ENCODE measurements at regions not wholly inside any gene's neighbourhood (a gene's known extent, or its start where the extent isn't known, plus 50 kb on each side); places are given as distances from the start of the nearest gene placed in this dataset.

GRCh38 chr5:133821311-133821741, 147.1 kb downstream of the C5orf15 start:
- H3K9me3 ChIP-seq (ENCODE audit: control insufficient read depth, low read depth, low read length): no peaks in the 10 kb centered on the region
- no peak overlapping the region for H3K23ac ChIP-seq (ENCODE audit: insufficient read length, low read depth, low read length)
- H3K14ac ChIP-seq (ENCODE audit: insufficient read depth, low read length): no peak overlapping the region
- H3K27me3 Mint-ChIP-seq (ENCODE audit: low read depth): peaks cover 22% of the 10 kb centered on the region
- no peaks in the 10 kb centered on the region for H3K36me3 Mint-ChIP-seq (ENCODE audit: insufficient read depth in 1 of 3, low read depth in 3 of 3)
- H4K8ac ChIP-seq (replicated peaks; ENCODE audit: insufficient read length, low read depth, low read length): no peak overlapping the region
- no peaks in the 10 kb centered on the region for H3K79me1 ChIP-seq (ENCODE audit: insufficient read depth, low read depth, low read length, poor library complexity, severe bottlenecking)
- no peak overlapping the region for H4K5ac ChIP-seq (ENCODE audit: insufficient read length, low read depth, low read length)
- no peak overlapping the region for H3K4me3 Mint-ChIP-seq
- no peak overlapping the region for H3K4ac ChIP-seq (ENCODE audit: low read depth, low read length)
- no peak overlapping the region for H3K56ac ChIP-seq (ENCODE audit: insufficient read length, low read depth, low read length)
- no peak overlapping the region for H2BK120ac ChIP-seq (ENCODE audit: low read depth, low read length, poor library complexity, severe bottlenecking)
- no peak overlapping the region for H3T11ph ChIP-seq (ENCODE audit: low read length)
- no peak overlapping the region for H3K4me2 ChIP-seq (ENCODE audit: insufficient read depth, insufficient read length, low read length)
- peaks cover under 1 to 1% of the 10 kb centered on the region in 2 experiments; a peak in 2 of 5 replicates for H3K9me3 Mint-ChIP-seq
- no peak overlapping the region for H4K91ac ChIP-seq (ENCODE audit: insufficient read length, low read depth, low read length)
- H3K79me2 ChIP-seq (ENCODE audit: insufficient read depth, low read length): no peaks in the 10 kb centered on the region
- H3K18ac ChIP-seq (ENCODE audit: insufficient read length, low read depth, low read length): no peak overlapping the region
- H3K9ac ChIP-seq (ENCODE audit: extremely low read depth, insufficient read length, low read length): no peak overlapping the region
- no peaks in the 10 kb centered on the region for H3K23me2 ChIP-seq (ENCODE audit: insufficient read length, low read depth, low read length, poor library complexity, severe bottlenecking)
- no peak overlapping the region for H2BK5ac ChIP-seq (ENCODE audit: insufficient read length, low read length)
- TF ChIP-seq, protein P1, sequence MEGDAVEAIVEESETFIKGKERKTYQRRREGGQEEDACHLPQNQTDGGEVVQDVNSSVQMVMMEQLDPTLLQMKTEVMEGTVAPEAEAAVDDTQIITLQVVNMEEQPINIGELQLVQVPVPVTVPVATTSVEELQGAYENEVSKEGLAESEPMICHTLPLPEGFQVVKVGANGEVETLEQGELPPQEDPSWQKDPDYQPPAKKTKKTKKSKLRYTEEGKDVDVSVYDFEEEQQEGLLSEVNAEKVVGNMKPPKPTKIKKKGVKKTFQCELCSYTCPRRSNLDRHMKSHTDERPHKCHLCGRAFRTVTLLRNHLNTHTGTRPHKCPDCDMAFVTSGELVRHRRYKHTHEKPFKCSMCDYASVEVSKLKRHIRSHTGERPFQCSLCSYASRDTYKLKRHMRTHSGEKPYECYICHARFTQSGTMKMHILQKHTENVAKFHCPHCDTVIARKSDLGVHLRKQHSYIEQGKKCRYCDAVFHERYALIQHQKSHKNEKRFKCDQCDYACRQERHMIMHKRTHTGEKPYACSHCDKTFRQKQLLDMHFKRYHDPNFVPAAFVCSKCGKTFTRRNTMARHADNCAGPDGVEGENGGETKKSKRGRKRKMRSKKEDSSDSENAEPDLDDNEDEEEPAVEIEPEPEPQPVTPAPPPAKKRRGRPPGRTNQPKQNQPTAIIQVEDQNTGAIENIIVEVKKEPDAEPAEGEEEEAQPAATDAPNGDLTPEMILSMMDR (conservative IDR thresholded peaks at IDR 0.05): no peak
- no peak overlapping the region for H2BK20ac ChIP-seq (ENCODE audit: low read depth, low read length, poor library complexity, severe bottlenecking)
- WGBS (ENCODE audit: extremely low coverage, insufficient read length, low lambda C conversion rate): no CpG with 5 or more reads among the region's 2 CpGs
- no peak overlapping the region for H2BK15ac ChIP-seq (ENCODE audit: low read depth, low read length)
- peak overlapping the region in 1 of 3 experiments; percentile 11; a peak in 1 of 7 replicates for H3K27ac Mint-ChIP-seq
- no peaks in the 10 kb centered on the region for H4K20me1 ChIP-seq (ENCODE audit: control insufficient read depth, insufficient read depth, insufficient read length)
- no peak overlapping the region for H2AFZ ChIP-seq (ENCODE audit: low read length)
- no peak overlapping the region for H2AK5ac ChIP-seq (ENCODE audit: insufficient read length, low read length)
- H3K4me1 Mint-ChIP-seq: peaks cover 5 to 7% of the 10 kb centered on the region in 2 experiments
- H3K4me1 ChIP-seq (ENCODE audit: insufficient read depth, low read length): no peaks in the 10 kb centered on the region
- DNase-seq: no peak
- H3K27me3 ChIP-seq (ENCODE audit: insufficient read depth, low read length): no peaks in the 10 kb centered on the region
- H2BK12ac ChIP-seq (ENCODE audit: insufficient read length, low read depth, low read length): no peak overlapping the region
- H3K27ac ChIP-seq (ENCODE audit: insufficient read length, low read depth, low read length): no peak overlapping the region
